Keratinocyte (primary cell): ENCODE measurements at regions not wholly inside any gene's neighbourhood (a gene's known extent, or its start where the extent isn't known, plus 50 kb on each side); places are given as distances from the start of the nearest gene placed in this dataset.

Experiments used
- EZH2 ChIP-seq: IDR thresholded peaks from one replicate; pipeline ENCODE4 v1.6.1; 2012; ENCODE audit warnings: inconsistent platforms, mild to moderate bottlenecking, low read length, moderate library complexity
- TF ChIP-seq, protein P1 (sequence below), 3 experiments: IDR thresholded peaks in 1 of 3; conservative IDR thresholded peaks in 1 of 3; optimal IDR thresholded peaks in 1 of 3; 2 replicates in 2 of 3; 3 replicates in 1 of 3; pipeline versions ENCODE3 to v1.5.1; 2011; ENCODE audit warnings: low read length in 3 of 3, mild to moderate bottlenecking in 3 of 3, moderate library complexity in 2 of 3, control low read depth in 1 of 3, inconsistent platforms in 1 of 3; ENCODE audit not compliant: insufficient read depth in 2 of 3; ENCODE audit errors: extremely low read depth in 1 of 3

DNA sequence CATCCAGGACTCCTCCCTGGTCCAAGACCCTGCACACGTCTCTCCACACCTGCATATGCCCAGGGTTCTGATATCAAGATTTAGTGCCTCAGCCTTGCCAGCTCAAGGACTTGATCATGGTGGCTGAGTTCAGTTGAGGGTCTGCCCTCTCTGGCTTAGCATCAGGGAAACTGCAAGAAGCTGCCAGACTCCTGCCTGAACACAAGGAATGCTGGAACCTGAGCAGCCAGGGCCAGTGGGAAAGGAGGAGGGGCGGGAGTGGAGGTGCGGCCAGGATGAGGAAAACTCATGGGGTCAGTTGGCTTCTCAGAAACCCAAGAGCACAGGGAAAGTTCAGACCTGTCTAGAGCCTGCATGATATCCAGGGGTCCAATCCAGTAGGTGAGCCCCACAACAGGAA lies 546.1 kb downstream of the BUD13 start:
- TF ChIP-seq, protein P1, sequence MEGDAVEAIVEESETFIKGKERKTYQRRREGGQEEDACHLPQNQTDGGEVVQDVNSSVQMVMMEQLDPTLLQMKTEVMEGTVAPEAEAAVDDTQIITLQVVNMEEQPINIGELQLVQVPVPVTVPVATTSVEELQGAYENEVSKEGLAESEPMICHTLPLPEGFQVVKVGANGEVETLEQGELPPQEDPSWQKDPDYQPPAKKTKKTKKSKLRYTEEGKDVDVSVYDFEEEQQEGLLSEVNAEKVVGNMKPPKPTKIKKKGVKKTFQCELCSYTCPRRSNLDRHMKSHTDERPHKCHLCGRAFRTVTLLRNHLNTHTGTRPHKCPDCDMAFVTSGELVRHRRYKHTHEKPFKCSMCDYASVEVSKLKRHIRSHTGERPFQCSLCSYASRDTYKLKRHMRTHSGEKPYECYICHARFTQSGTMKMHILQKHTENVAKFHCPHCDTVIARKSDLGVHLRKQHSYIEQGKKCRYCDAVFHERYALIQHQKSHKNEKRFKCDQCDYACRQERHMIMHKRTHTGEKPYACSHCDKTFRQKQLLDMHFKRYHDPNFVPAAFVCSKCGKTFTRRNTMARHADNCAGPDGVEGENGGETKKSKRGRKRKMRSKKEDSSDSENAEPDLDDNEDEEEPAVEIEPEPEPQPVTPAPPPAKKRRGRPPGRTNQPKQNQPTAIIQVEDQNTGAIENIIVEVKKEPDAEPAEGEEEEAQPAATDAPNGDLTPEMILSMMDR (optimal IDR thresholded peaks at IDR 0.05 in 1 of 3, IDR thresholded peaks at IDR 0.05 in 1 of 3, conservative IDR thresholded peaks at IDR 0.05 in 1 of 3; ENCODE audit: extremely low read depth in 1 of 3, insufficient read depth in 2 of 3, low read length in 3 of 3) = no peak
- TF ChIP-seq EZH2 = no peak
